Activated T-cell treated with anti-CD3 and anti-CD28 coated beads for 24 hours (primary cell): ENCODE measurements at regions not wholly inside any gene's neighbourhood (a gene's known extent, or its start where the extent isn't known, plus 50 kb on each side); places are given as distances from the start of the nearest gene placed in this dataset.

Source experiments
- DNase-seq: peaks from one replicate; pipeline ENCODE4 v3.0.0-alpha.2; 2020; ENCODE audit warnings: low read depth

- DNase-seq, result peak; percentile 39
Measured at GRCh38 chr17:36728030-36728991, 126.9 kb downstream of the MRM1 start.

GRCh38 chr17:36730095-36730808 is 128.9 kb downstream of the MRM1 start:
- no peak for DNase-seq

- no peak for DNase-seq
Measured at GRCh38 chr17:36730857-36731490, 129.6 kb downstream of the MRM1 start.

- no peak for DNase-seq
Measured at GRCh38 chr17:36731811-36732210, 130.4 kb downstream of the MRM1 start.

- no peak for DNase-seq
Measured at GRCh38 chr17:36732351-36732750, 131.0 kb downstream of the MRM1 start.

GRCh38 chr17:36736201-36737156 is 135.1 kb downstream of the MRM1 start:
- DNase-seq, result no peak

GRCh38 chr17:36739208-36739607 is 137.8 kb downstream of the MRM1 start:
- DNase-seq, result no peak

GRCh38 chr17:36740157-36740556 is 138.8 kb downstream of the MRM1 start:
- DNase-seq, result no peak

GRCh38 chr17:36741019-36741902 is 139.9 kb downstream of the MRM1 start:
- no peak for DNase-seq

GRCh38 chr17:36742267-36743000 is 141.1 kb downstream of the MRM1 start:
- no peak for DNase-seq

GRCh38 chr17:36743130-36743529 is 141.7 kb downstream of the MRM1 start:
- DNase-seq, result no peak

- DNase-seq, result no peak
Measured at GRCh38 chr17:36746381-36747053, 145.1 kb downstream of the MRM1 start.

- DNase-seq, result no peak
Measured at GRCh38 chr17:36747861-36748260, 146.5 kb downstream of the MRM1 start.

- no peak for DNase-seq
Measured at GRCh38 chr17:36748272-36748671, 146.9 kb downstream of the MRM1 start.

- no peak for DNase-seq
Measured at GRCh38 chr17:36749493-36749892, 148.1 kb downstream of the MRM1 start.

GRCh38 chr17:36750316-36750885 is 149.0 kb downstream of the MRM1 start:
- DNase-seq, result no peak

- DNase-seq, result no peak
Measured at GRCh38 chr17:36752096-36752888, 150.9 kb downstream of the MRM1 start.

- DNase-seq, result peak; percentile 4
Measured at GRCh38 chr17:36755586-36755985, 154.2 kb downstream of the MRM1 start.
